DND-41 (cell line): ENCODE measurements at regions not wholly inside any gene's neighbourhood (a gene's known extent, or its start where the extent isn't known, plus 50 kb on each side); places are given as distances from the start of the nearest gene placed in this dataset.

Source experiments
- CTCF ChIP-seq: IDR thresholded peaks from 2 replicates; pipeline ENCODE4 v1.5.1; 2012; ENCODE audit warnings: borderline replicate concordance, low read length, moderate library complexity, mild to moderate bottlenecking; ENCODE audit not compliant: poor library complexity, severe bottlenecking; ENCODE audit errors: extremely low read depth
- EZH2 ChIP-seq: IDR thresholded peaks from 3 replicates; pipeline ENCODE4 v1.6.1; 2012; ENCODE audit warnings: borderline replicate concordance, low read depth, mild to moderate bottlenecking, moderate library complexity, low read length, inconsistent platforms; ENCODE audit not compliant: severe bottlenecking

- TF ChIP-seq CTCF (no peak), EZH2 (no peak)
These were observed 422.4 kb upstream of the OR4E1 start for GRCh38 chr14:22095860-22096513.
